NCI-H1092 treated with DMSO at 0.1 percent for 48 hours (cell line): ENCODE measurements at regions not wholly inside any gene's neighbourhood (a gene's known extent, or its start where the extent isn't known, plus 50 kb on each side); places are given as distances from the start of the nearest gene placed in this dataset.

Experiments used
- DNase-seq: peaks from one replicate; lab custom pipeline; 2025; lab: John Stamatoyannopoulos, UW

DNA sequence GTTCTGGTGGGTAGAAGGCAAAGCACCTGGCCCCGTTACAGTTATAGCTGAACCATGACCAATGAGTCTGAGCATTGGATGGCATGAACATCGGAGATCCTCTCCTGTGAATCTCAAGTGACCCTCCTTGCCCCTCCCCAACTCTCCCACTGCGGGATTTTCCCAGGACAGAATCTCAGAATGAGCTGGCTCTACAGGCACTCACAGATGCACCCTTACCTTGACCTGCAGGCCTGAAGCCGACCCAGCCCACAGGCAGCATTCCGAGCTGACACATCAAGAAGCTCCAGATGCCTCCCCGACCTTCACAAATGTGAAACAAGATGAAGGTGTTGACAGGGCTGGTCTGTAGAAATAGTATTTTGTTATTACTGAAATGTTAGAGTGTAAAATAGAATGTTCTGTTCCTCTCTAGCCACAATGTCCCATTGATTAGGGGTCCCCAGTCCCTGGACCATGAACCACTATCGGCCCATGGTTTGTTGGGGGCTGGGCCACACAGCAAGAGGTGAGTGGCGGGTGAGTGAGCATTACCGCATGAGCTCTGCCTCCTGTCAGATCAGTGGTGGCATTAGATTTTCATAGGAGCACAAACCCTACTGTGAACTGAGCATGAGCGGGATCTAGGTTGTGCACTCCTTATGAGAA is 263.4 kb downstream of the AUH start:
- no peak for DNase-seq

DNA sequence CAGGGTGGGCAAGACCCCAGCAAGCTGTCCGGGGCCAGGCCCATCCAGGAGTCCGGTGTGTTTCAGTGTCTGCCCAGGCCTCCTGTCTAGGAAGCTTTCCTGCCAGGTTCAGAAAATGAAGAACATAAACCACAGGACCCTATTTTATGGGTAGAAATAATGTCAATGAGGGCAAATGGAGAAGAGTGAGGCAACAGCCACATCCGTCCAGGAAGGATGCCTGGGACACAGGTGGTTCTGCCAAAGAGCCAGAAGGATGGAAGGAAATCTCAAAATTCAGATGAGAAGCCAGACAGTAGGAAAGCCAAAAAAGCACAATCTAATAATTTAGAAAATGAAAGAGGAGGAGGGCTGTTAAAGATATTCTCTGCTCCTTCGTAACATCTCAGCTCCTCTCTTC is 262.3 kb downstream of the AUH start:
- DNase-seq = no peak

DNA sequence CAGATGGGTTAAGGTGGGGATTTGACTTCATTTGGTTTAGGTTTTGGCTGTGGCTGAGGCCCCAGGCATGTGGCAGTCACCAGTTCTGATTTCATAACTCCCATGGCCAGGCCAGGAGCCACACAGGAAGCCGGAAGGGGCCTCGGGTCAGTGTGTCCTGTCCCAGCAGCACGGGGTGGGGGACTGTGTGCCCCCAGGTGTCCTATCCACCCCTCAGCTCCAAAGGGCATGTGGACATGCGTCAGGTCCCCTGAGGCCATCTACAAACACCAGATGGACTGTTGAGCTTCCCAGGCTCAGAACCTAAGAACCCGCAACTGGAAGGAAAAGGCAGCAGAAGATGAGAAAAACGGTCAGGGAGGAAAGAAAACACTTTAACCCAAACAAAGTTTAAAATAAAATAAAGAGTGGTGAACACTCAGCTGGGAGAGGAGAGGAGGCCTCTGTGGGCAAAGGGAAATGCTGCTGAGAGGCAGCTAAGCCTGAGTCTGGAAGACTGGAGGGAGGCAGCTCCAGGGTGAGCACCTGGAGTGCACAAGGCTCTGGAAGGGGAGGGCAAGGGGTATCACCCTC is 260.8 kb downstream of the AUH start:
- DNase-seq = no peak

DNA sequence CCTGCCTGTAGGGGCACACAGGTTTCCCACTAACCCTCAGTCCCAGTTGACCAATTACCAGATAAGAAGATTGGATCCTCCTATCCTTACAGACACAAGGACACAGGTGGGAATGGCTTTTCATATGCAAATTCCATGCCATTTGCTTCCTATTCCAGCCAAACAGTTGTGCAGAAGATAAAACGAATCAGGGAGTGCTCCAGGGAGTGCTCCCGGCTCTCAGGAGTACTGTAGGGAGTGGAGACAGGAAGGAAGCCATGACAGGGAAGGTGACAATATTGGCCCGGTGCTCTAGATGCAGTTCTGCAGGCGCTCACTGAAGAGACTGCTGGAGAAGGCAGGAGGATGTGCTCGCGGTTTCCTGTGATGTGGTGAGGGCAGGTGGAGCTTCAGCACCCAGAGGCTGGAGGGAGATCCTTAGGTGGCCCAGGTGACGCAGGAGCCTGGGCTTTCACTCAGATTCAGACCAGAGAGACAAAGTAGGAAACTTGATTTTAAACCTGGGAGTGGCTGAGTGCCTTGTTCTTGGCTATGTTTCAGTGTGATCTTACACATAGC is 260.0 kb downstream of the AUH start:
- no peak for DNase-seq

DNA sequence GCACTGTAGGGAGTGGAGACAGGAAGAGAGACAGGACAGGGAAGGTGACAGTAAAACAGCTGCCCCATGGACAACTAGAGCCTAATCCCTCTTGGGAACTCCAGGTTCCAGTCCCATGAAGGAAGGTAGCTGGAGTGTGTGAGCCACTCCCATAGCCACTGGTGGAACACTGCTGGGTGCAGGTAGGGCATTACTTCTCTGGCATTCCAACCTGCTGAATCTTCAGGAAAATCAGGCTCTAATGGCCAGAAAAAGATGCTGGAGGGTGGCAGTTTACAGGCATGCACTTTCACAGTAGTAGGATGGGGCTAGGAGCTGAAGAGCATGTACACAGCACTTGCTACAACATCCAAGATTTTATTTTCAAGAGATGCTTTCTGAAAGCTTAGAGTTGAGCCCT is 259.4 kb downstream of the AUH start:
- DNase-seq = no peak

DNA sequence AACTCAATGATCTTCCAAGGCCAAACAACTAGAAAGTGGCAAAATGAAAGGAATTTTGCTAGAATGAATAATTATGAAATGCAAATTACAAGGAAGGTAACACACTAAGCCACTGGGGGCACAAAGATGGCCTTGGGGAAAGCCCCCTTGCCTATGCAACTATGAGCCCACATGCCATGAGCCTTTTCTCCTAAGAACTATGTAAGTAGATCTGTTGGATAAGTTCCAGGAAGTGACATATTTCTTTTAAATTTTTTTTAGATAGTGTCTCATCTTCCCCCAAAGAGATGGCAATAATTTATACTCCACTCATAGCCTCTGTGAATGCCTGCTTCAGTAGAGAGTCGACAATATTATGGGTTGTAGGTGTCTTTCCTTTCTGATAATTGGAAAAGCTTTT is 257.8 kb downstream of the AUH start:
- DNase-seq = no peak

DNA sequence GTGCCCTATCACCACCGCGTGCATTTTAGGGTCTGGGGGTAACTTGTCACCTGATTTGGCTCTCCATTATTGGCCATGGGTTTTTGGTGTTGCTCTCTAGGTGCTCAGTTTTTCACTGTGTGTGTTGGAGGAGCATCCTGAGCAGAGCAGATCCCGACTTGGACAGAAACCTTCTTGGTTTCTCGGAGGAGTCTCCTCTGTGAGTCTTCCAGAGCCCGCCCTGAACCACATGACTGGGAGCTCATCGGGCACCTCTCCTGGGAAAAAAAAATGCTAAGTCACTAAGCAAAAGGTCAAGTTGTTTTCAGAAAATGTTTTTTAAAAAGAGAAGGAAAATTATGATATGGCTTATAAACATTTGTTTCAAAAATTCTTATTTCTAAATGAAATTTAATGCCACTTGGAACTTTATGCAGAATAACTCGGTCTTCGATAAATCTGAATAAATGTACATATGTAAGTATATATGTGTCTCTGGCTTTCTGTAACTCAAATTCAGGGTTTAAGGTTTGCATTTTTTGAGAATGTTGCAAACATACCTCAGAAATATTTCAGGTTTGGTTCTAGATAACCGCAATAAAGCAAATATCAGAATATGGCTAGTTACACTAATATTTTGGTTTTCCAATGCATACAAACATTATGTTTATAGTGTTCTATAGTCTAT is 255.2 kb downstream of the AUH start:
- DNase-seq = no peak

DNA sequence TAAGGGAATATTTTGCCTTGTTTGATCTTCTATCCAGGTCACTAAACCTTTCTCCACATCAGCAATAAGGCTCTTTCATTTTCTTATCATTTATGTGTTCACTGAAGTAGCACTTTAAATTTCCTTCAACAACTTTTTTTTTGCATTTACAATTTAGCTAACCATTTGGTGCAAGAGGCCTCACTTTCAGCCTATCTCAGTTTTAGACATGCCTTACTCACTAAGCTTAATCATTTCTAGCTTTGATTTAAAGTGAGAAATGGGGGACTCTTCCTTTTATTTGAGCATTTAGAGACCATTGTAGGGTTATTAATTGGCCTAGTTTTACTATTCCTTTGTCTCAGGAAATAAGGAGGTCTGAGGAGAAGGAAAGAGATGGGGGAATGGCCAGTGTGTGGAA is 250.5 kb downstream of the AUH start:
- DNase-seq = no peak

DNA sequence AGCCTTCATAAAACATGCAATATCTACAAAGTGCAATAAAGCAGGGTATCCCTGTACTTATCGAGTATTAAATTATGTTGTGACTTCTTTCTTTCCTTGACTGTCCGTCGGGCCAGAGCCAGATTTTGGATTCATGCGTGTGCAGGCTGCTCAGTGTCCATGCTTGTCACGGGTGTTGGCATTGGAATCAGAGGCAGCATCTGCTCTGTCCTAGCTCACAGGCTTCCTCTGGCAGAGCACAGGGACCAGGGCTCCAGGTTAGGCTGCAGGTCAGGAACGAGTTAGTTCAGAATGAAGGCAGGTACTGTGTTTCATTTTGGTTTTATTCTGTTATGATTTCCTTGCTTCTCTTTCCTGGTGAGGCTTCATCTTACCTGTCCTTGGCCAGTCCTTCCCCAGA is 249.8 kb downstream of the AUH start:
- DNase-seq = no peak

DNA sequence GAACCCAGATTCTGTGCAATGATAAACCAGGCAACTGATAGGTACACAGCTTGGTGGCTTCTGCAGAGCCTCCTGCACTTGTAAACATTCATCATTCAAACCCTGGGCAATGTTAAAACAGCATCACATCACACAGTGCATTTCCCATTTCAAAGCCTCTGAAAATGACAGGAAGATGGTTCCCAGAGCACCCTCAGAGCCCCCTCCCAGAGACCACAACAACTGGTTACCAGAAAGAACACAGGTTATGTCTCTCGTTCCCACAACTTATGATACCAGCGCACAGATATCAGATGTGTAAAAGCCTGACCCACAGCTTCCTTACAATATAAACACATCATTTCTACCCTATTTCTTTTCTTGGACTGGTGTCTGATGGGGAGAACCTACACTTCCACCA is 248.7 kb downstream of the AUH start:
- DNase-seq = no peak

DNA sequence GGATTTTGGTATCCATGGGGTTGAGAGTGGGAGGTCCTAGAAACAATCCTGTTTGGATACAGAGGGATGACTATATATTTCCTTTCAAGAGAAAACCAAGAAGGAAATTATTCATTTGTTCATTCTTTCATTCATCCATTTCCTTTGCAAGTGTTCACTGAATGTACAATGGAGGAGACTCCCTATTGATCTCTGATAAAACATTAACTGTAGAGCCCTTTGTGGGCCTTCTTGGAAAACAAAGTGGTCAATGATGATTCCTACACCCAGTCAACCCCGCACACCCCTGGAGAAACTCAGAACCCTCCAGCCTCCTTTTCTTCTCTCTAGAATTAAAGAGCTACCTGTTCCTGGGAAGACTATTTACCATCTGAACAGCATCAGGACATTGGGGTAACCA is 247.3 kb downstream of the AUH start:
- DNase-seq = no peak

DNA sequence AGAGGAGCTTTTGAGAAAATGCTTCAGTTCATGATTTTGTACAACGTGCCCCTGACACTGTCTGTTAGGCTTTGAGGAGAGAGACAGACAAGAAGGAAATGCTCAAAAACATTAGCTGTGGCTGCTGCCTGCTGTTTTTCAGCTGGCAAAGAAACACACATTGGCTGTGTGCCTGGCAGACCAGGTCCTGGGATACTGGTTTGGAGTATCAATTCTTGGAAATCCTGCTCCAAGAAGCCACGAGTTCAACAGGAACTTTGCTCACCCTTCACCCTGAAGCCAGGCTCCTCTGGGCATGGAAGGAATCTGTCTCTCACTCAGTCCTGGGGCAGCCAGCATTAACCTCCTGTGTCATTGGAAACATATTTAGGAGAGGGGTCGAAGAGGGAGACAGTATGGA is 245.5 kb downstream of the AUH start:
- DNase-seq = no peak

DNA sequence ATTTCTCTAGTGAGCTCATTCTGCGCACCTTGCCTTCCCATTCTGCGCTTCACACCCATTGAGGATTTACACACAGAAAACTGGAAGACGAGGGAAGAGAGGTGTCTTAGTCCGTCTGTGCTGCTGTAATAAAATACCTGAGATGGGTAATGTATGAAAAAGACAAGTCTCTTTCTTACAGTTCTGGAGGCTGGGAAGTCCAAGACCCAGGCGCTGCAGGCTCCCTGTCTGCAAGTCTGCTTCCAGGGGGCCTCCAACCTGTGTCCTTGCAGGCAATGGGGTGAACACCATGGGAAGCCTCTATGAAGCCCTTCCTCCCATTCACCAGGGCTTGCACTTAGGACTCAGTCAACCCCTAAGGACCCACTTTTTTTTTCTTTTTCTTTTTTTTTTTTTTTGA is 245.0 kb downstream of the AUH start:
- DNase-seq = no peak

DNA sequence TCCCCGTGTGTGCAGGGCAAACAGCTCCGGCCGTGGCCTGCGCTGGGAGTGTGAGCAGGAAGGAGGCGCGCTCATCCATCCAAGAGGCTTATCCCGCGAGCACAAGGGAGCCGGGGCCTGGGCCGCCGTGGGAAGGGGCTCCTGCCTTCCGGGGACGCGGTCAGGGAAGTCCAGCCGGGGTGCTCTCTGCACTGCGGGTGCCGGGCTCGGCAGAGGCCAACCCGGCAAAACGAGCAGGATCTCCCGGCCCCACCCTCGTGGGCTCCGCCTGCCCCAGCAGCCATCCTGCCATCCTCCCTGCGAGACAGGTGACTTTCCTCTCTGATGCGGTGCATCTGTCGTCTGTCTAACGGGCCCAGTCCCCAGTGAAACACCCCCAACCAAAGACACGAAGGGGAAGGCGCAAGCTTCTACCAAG is 244.2 kb downstream of the AUH start:
- DNase-seq = no peak

DNA sequence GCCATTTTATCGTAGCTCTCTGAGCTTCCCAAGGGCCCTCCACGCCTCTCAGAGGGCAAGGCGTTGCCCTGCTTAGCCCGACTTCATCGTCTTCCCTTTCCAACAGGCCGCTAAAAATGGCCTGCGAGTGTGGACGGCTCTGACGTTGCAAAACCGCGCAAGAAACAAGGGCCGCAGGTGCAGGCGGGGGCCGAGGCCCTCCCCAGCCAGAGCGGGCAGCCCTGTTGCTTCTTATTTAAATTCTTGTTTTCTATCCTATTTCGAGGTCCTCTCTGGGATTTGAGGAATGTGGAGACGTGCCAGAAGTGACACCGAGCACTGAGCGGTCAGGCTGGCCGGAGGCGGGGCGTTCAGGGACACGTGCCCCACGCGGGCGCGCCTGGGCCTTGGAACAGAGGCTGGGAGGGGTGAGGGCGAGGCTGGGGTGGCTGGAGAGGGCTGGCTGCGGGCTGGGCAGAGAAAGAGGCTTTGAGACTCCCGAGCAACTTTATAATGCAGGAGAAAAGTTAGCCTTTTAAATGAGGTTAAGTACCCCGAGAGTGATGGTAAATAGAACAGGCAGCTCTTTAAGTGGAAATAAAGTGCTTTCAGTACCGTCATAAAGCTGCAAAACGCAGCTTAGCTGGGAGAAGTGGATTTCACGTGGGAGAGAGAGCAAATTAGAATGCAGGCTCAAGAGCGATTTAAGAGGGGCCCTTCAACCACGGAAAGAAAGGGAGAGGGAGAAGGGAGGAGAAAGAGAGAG is 243.6 kb downstream of the AUH start:
- peak; percentile 78 for DNase-seq

DNA sequence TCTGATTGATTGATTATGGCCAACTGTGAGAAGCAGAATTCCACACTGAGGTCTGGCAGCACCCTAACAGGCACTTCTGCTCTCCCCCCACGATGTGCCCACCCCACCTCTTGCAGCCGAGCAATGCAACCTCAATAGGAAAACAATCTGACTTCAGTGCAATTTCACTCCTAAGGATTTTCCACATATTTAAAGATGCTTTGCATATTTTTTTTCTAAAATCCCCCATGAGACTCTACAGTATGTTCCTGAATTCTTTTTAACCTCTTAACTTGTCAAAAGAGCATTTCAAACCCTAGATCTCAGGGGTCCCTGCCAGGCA is 243.1 kb downstream of the AUH start:
- no peak for DNase-seq

DNA sequence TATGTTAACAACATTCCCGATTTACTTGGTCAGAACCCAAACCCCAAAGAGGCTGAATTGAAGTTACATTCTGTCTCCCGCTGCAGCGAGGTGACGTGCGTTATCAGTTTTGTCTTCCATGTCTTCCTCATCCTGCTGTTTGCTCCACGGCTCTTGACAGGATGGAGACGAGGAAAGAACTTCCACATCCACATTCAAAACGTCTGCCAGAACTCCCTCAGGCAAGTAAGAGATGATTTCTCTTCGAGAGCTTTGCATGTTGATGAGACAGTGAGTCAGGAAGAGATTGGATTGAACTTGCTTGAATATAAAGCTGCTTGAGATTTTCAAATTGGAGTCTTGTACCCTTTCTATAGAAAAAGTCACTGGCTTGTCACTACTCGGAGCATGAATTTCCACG is 242.6 kb downstream of the AUH start:
- no peak for DNase-seq

DNA sequence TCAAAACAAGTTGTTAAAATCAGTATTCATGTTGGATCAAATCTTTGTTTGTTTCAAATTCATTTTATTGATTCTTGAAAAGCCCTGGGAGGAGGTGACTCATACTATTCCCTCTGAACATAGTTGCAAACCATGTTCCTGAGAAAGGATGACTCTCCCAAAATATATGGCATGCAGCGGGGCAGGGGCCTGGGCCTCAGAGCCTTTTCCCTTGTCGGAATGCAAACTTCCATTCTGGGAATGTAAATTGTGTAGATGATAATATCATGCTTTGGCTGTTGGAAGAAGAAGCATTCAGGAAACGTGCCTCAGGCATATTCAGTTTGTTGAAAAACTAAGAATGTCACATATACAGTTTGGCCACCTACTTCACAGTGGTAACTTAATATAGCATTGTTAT is 242.0 kb downstream of the AUH start:
- no peak for DNase-seq

DNA sequence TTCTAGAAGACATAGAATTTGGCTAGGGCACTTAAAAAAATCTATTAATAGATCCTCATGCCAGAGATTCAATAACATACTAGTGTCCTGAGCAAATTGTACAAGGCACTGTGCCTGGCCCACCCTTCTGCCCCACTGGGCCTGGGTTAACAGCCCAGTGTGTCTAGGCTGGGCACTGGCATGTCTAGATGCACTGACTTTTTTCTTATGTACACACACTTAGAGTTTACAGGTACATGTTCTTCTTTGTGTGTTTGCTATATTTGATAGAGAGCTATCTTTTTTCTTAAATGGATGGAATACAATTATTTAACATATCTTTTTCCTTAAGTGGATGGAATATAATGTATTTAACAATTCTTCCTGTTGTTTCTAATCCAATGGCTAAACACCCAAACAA is 241.5 kb downstream of the AUH start:
- no peak for DNase-seq

DNA sequence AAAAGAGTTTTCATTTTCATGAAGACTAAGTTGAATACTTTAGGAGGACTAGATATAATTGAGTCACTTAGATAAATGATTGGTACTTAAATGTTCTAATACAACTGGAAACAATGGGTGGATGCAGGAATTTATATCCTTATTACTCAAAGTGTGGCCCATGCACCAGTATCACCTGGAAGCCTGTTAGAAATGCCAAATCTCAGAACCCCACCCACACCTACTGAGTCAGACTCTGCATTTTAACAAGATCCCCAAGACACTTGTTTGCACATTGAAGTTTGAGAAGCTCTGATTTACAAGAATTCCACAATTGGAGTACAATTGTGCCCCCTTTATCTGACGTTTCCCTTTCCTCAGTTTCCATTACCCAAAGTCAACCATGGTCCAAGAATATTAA is 239.0 kb downstream of the AUH start:
- DNase-seq = no peak

DNA sequence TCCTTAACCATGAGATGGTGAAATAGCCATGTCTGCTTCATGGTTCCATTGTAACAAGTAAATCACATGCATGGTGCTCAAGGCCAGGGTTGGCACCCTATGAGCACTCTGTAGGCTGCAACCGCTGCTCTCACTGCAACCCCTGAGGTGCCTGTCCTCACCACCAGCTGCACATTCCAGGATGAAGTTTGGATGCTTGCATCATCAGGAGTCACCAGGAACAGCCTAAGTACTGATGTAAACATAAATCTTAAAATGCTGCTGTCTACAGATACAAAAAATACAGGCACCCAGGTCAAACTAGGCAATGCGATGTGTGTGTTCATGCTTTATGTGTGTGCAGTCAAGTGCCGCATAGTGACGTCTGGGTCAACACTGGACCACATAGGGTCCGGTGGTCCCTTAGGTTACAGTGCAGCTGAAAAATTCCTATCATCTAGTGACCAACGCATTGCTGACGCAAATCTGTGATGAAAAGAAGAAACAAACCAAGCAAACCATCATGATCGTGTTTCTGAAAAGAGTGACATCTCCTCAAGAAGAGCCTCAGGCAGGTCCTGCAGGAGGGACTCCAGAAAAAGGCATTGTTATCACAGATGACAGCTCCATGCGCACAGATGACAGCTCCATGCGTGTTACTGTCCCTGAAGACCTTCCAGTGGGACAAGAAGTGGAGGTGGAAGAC is 234.8 kb downstream of the AUH start:
- DNase-seq = no peak

DNA sequence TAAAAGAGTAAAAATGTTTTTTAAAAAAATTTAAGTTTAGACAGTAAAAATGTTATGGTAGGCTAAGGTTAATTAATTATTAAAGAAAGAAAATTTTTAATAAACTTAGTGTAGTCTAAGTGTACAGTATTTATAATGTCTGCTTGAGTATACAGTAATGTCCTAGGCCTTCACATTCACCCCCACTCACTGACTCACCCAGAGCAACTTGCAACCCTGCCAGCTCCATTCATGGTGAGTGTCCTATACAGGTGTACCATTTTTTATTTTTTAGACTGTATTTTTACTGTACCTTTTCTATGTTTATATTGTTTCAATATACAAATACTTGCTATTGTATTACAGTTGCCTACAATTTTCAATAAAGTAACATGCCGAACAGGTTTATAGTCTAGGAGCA is 234.1 kb downstream of the AUH start:
- no peak for DNase-seq
